GM12875 (cell line): ENCODE measurements at regions not wholly inside any gene's neighbourhood (a gene's known extent, or its start where the extent isn't known, plus 50 kb on each side); places are given as distances from the start of the nearest gene placed in this dataset.

Experiments used
- H3K4me3 ChIP-seq: one replicate; pipeline ENCODE4 v1.5.1; 2011; ENCODE audit warnings: low read depth, low read length, control low read depth
- TF ChIP-seq, protein P1 (sequence below): IDR thresholded peaks from 2 replicates; pipeline ENCODE4 v1.5.1; 2011; ENCODE audit warnings: low read depth, mild to moderate bottlenecking, control low read depth, inconsistent platforms, low read length, moderate library complexity, borderline replicate concordance; ENCODE audit not compliant: insufficient read depth

DNA sequence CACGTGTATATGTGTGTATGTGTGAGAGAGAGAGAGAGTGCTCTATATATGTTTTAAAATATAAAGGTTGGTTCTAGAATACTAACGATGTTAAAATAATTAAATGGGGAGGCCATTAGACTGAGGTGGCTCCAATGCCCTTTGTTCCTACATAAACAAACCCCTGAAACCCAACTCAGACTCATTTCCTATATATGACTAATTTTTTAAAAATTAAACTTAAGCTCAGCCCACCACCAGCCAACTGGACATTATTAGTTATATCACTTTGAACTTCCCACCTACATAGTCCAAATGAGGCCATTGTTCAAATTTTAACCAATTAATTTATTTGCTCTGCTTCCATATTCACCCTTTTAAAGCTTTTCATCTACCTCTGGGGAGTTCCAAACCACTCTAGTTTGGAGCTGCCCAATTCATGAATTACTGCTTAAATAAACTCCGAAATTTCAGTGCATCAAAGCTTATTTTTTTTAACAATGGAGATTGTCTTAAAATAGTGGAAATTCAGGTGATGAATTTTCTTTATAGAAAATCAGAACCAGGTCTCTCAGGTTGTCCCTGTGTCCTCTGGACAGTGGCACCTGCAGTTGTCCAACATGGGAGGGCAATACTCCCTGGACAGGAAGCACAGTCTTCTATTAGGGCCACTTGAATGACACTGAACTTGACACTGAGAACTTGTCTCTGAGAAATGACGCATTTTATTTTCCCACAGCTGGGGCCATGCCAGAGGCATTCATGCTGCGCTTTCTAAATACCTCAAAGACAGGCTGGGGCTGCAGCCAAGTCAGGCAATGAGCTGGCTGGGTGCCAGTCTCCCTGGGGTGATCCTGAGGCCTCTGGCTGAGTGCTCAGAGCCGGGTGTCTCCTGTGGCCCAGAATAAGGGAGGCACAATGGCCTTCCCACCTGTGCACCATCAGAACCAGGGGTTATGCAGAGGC lies 109.5 kb upstream of the TMEM72 start:
- TF ChIP-seq, protein P1, sequence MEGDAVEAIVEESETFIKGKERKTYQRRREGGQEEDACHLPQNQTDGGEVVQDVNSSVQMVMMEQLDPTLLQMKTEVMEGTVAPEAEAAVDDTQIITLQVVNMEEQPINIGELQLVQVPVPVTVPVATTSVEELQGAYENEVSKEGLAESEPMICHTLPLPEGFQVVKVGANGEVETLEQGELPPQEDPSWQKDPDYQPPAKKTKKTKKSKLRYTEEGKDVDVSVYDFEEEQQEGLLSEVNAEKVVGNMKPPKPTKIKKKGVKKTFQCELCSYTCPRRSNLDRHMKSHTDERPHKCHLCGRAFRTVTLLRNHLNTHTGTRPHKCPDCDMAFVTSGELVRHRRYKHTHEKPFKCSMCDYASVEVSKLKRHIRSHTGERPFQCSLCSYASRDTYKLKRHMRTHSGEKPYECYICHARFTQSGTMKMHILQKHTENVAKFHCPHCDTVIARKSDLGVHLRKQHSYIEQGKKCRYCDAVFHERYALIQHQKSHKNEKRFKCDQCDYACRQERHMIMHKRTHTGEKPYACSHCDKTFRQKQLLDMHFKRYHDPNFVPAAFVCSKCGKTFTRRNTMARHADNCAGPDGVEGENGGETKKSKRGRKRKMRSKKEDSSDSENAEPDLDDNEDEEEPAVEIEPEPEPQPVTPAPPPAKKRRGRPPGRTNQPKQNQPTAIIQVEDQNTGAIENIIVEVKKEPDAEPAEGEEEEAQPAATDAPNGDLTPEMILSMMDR: no peak
- no peak overlapping the region for H3K4me3 ChIP-seq

DNA sequence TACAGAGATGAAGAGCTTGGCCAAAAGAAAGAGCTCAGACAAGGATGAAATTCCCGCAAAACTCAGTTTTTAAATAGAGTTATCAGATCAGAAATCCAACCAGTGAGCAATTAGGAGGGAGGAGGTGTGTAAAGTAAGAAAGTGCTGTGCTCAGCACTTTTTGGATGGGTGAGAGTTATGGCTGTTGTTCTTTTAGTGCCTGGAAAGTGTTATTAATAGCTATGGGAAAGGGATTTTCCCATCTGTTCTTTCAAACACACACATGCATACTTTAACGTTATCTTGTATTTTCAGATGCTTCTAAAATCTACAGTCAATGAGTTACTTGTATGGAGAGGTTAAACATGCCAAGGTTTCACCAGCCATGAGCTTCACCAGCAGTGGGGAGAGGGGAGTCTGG lies 107.3 kb upstream of the TMEM72 start:
- no peak overlapping the region for H3K4me3 ChIP-seq

DNA sequence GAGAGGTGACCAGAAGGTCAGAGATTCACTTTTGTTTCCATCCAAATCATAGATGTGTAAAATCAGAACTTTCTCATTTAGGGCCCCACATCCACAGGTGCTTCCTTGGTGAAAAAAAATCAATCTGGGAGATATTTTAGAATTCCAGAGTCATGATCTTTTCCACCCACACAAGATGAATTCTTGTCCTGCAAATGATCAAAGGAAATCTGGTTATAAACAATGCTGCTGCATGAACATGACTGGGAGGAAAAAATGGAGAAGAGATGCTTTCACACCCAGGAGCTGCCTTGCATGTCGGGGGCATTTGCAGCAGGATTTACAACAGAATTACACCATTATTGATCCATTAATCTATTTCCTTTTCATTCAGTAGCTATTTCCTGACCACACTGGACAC lies 106.5 kb upstream of the TMEM72 start:
- no peak overlapping the region for H3K4me3 ChIP-seq
- TF ChIP-seq, protein P1: no peak

More for the DNA sequence above, 107.3 kb upstream of the TMEM72 start:
- TF ChIP-seq, protein P1: no peak

- no peak overlapping the region for H3K4me3 ChIP-seq
- TF ChIP-seq, protein P1: no peak
Observed at GRCh38 chr10:44805466-44806210, 105.5 kb upstream of the TMEM72 start.

- H3K4me3 ChIP-seq: no peak overlapping the region
- TF ChIP-seq, protein P1: no peak
Observed at GRCh38 chr10:44806950-44807349, 104.2 kb upstream of the TMEM72 start.

- TF ChIP-seq, protein P1: no peak
Observed at GRCh38 chr10:44807451-44807850, 103.7 kb upstream of the TMEM72 start.

More at GRCh38 chr10:44807451-44807850, 103.7 kb upstream of the TMEM72 start:
- H3K4me3 ChIP-seq: no peak overlapping the region
